ENCODE measurements at regions not wholly inside any gene's neighbourhood (a gene's known extent, or its start where the extent isn't known, plus 50 kb on each side); places are given as distances from the start of the nearest gene placed in this dataset.

- Mint-ChIP-seq H3K9me3 (no peaks in the 10 kb centered on the region), H3K4me3 (no peak overlapping the region), H3K27ac (no peak overlapping the region), H3K36me3 (ENCODE audit: insufficient read depth) (no peaks in the 10 kb centered on the region), H3K4me1 (ENCODE audit: low read depth in 2 of 2) (no peaks in the 10 kb centered on the region), H3K27me3 (peaks cover 0 to 6% of the 10 kb centered on the region in 2 donors)
- ATAC-seq (replicated peaks): no peak
- DNase-seq: no peak
These were observed 159.8 kb upstream of the MITF start for GRCh38 chr3:69579306-69580041.

DNA sequence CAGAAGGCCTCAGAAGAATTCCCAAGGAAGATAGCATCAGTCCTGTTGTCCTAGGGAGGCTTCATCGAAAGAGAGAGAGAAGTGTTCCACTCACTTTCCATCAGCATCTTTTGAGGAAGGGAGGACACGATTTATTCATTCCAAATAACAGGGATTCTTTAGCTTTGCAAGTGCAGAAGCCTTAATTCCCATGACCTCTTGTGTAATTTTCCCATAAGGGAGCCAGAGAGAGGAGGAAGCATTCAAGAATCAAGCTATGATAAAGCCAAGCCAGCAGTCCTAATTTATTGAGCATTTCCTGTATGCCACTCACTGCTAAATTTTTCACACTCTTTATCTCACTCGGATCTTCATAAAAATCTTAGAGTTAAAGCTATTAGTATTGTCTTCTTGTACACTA lies 169.7 kb upstream of the MITF start:
- Mint-ChIP-seq H3K36me3 (ENCODE audit: insufficient read depth) (no peaks in the 10 kb centered on the region), H3K9me3 (peaks cover 0 to 5% of the 10 kb centered on the region in 2 donors), H3K27me3 (peaks cover 0 to 6% of the 10 kb centered on the region in 2 donors), H3K4me1 (ENCODE audit: low read depth in 2 of 2) (no peaks in the 10 kb centered on the region), H3K27ac (no peak overlapping the region), H3K4me3 (no peak overlapping the region)
- DNase-seq (no peak), ATAC-seq (replicated peaks) (no peak)

GRCh38 chr3:69568951-69569350 lies 170.3 kb upstream of the MITF start:
- ATAC-seq (replicated peaks): no peak
- Mint-ChIP-seq H3K27ac (no peak overlapping the region), H3K4me3 (no peak overlapping the region), H3K9me3 (peaks cover 0 to 5% of the 10 kb centered on the region in 2 donors), H3K36me3 (ENCODE audit: insufficient read depth) (no peaks in the 10 kb centered on the region), H3K27me3 (peaks cover 0 to 6% of the 10 kb centered on the region in 2 donors), H3K4me1 (ENCODE audit: low read depth in 2 of 2) (no peaks in the 10 kb centered on the region)
- DNase-seq: no peak

GRCh38 chr3:69568458-69568857 lies 170.8 kb upstream of the MITF start:
- peaks cover 0 to 6% of the 10 kb centered on the region in 2 donors for H3K27me3 Mint-ChIP-seq
- H3K4me1 Mint-ChIP-seq (ENCODE audit: low read depth in 2 of 2): no peaks in the 10 kb centered on the region
- DNase-seq: no peak
- no peaks in the 10 kb centered on the region for H3K36me3 Mint-ChIP-seq (ENCODE audit: insufficient read depth)
- H3K27ac Mint-ChIP-seq: no peak overlapping the region
- no peak overlapping the region for H3K4me3 Mint-ChIP-seq
- ATAC-seq (replicated peaks): no peak
- peaks cover 0 to 5% of the 10 kb centered on the region in 2 donors for H3K9me3 Mint-ChIP-seq

GRCh38 chr3:69567710-69568052 lies 171.6 kb upstream of the MITF start:
- no peaks in the 10 kb centered on the region for H3K4me1 Mint-ChIP-seq (ENCODE audit: low read depth in 2 of 2)
- DNase-seq: no peak
- ATAC-seq (replicated peaks): no peak

DNA sequence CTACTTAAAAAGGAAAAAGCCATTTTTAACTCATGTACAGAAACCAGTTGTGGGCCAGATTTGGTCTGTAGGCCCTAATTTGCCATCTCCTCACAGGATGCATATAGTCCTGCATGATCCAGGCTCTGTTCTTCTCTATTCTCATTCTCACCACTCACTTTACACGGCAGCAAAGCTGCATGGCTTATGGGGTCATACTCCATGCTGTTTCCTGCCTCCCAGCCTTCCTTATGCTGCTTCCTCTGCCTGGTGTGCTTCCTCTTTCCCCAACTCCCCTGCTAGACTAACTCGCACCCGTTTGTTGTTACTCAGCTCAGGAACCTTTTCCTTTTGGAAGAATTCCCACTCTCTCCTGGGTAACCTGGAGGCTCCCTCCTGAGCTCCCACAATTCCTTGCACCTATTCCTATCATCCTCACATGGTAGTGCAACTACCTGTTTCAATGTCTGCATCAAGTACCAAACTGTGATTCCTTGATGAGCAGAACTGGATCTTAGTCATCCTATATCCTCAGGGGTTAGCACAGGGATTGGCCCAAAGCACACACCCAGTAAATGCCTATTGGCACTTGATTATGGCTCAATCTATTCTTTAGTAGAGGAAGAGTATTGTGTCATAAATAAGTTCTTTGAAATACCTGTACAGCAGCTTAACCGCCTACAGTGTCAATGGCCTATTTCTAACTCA lies 172.1 kb upstream of the MITF start:
- Mint-ChIP-seq H3K4me1 (ENCODE audit: low read depth in 2 of 2) (no peaks in the 10 kb centered on the region), H3K36me3 (ENCODE audit: insufficient read depth) (no peaks in the 10 kb centered on the region), H3K27me3 (peaks cover 0 to 6% of the 10 kb centered on the region in 2 donors), H3K27ac (no peak overlapping the region), H3K4me3 (no peak overlapping the region), H3K9me3 (peaks cover 0 to 5% of the 10 kb centered on the region in 2 donors)
- DNase-seq: no peak
- ATAC-seq (replicated peaks): no peak

More at GRCh38 chr3:69567710-69568052, 171.6 kb upstream of the MITF start:
- H3K27me3 Mint-ChIP-seq: peaks cover 0 to 6% of the 10 kb centered on the region in 2 donors
- H3K9me3 Mint-ChIP-seq: peaks cover 0 to 5% of the 10 kb centered on the region in 2 donors
- no peaks in the 10 kb centered on the region for H3K36me3 Mint-ChIP-seq (ENCODE audit: insufficient read depth)
- no peak overlapping the region for H3K27ac Mint-ChIP-seq
- no peak overlapping the region for H3K4me3 Mint-ChIP-seq

- H3K9me3 Mint-ChIP-seq: peaks cover 0 to 5% of the 10 kb centered on the region in 2 donors
- no peak overlapping the region for H3K4me3 Mint-ChIP-seq
- no peaks in the 10 kb centered on the region for H3K4me1 Mint-ChIP-seq (ENCODE audit: low read depth in 2 of 2)
- no peak overlapping the region for H3K27ac Mint-ChIP-seq
- H3K27me3 Mint-ChIP-seq: peaks cover 0 to 14% of the 10 kb centered on the region in 2 donors
- no peak for ATAC-seq (replicated peaks)
- no peaks in the 10 kb centered on the region for H3K36me3 Mint-ChIP-seq (ENCODE audit: insufficient read depth)
- no peak for DNase-seq
These were observed 173.0 kb upstream of the MITF start for GRCh38 chr3:69566275-69566674.

GRCh38 chr3:69565316-69565715 lies 173.9 kb upstream of the MITF start:
- peaks cover 0 to 9% of the 10 kb centered on the region in 2 donors for H3K9me3 Mint-ChIP-seq
- ATAC-seq (replicated peaks) (no peak), DNase-seq (no peak)
- no peaks in the 10 kb centered on the region for H3K4me1 Mint-ChIP-seq (ENCODE audit: low read depth in 2 of 2)
- H3K27ac Mint-ChIP-seq: no peak overlapping the region
- no peak overlapping the region for H3K4me3 Mint-ChIP-seq
- peaks cover 0 to 20% of the 10 kb centered on the region in 2 donors for H3K27me3 Mint-ChIP-seq
- H3K36me3 Mint-ChIP-seq (ENCODE audit: insufficient read depth): no peaks in the 10 kb centered on the region

DNA sequence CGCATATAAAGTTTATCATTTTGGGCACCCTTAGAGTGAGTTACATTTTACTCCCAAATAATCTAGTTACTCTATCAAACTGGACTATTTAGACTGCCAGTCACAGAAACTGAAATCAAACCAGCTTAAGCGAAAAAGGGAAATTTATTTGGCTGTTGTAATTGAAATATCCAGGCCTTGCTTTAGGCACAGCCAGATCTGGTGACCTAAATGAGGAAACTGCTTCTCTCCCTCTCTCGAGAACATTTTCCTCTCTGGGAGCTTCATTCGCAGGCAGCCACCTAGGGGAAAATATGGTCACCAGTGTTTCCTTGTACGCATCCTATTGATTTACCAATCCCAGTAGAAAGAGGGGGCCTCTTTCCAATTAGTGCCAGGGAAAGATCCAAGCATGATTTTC lies 175.3 kb upstream of the MITF start:
- no peak for ATAC-seq (replicated peaks)
- Mint-ChIP-seq H3K27me3 (peaks cover 0 to 20% of the 10 kb centered on the region in 2 donors), H3K4me1 (ENCODE audit: low read depth in 2 of 2) (no peaks in the 10 kb centered on the region), H3K9me3 (peaks cover 0 to 9% of the 10 kb centered on the region in 2 donors), H3K4me3 (no peak overlapping the region), H3K27ac (no peak overlapping the region), H3K36me3 (ENCODE audit: insufficient read depth) (no peaks in the 10 kb centered on the region)
- DNase-seq: no peak

- H3K27me3 Mint-ChIP-seq: peaks cover 0 to 20% of the 10 kb centered on the region in 2 donors
- H3K4me3 Mint-ChIP-seq: no peak overlapping the region
- H3K9me3 Mint-ChIP-seq: peaks cover 0 to 9% of the 10 kb centered on the region in 2 donors
- H3K4me1 Mint-ChIP-seq (ENCODE audit: low read depth in 2 of 2): no peaks in the 10 kb centered on the region
- H3K36me3 Mint-ChIP-seq (ENCODE audit: insufficient read depth): no peaks in the 10 kb centered on the region
- ATAC-seq (replicated peaks): no peak
- no peak overlapping the region for H3K27ac Mint-ChIP-seq
- no peak for DNase-seq
These were observed 176.1 kb upstream of the MITF start for GRCh38 chr3:69563151-69563550.

DNA sequence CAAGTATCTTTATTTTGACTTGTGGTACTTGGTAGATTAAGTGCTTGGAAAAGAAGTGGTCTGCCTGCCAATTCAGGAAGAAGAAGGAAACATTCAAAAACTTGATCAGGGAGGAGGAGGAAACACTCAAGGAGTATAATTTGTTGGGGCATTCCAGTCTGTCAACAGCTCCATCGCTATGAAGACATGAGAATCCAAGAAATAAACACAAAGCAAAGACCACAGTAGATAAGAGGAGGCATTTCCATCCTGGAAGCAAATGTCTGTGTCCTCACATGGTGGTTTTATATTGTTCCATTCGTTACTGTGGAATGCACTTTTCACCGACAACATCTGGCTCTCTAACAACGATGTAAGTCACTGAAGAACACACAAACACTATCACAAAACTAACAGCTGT lies 176.1 kb upstream of the FRMD4B start:
- DNase-seq: no peak

GRCh38 chr3:69560818-69561217 lies 174.9 kb upstream of the FRMD4B start:
- no peak overlapping the region for H3K27ac Mint-ChIP-seq
- peaks cover 0 to 4% of the 10 kb centered on the region in 2 donors for H3K9me3 Mint-ChIP-seq
- no peak overlapping the region for H3K4me3 Mint-ChIP-seq

More for the DNA sequence above, 176.1 kb upstream of the FRMD4B start:
- Mint-ChIP-seq H3K27ac (no peak overlapping the region), H3K36me3 (ENCODE audit: insufficient read depth) (no peaks in the 10 kb centered on the region), H3K27me3 (peaks cover 0 to 20% of the 10 kb centered on the region in 2 donors), H3K4me3 (no peak overlapping the region), H3K4me1 (ENCODE audit: low read depth in 2 of 2) (no peaks in the 10 kb centered on the region), H3K9me3 (peaks cover 0 to 9% of the 10 kb centered on the region in 2 donors)
- ATAC-seq (replicated peaks): no peak

DNA sequence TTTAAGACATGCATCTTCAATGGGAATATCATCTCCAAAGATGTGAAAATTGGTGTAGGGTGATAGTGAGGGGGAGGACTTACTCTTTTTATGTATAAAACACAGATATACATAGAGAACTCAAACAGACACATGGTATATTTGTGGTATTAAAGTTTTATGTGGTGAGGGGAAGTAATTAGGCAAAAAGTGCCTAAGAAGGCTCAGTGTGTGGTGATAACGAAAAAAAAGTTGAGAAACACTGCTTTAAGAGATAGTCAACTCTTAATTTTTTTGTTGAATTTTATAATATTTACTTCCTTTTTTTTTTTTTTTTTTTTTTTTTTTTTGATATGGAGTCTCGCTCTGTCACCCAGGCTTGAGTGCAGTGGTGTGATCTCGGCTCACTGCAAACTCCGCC lies 174.2 kb upstream of the FRMD4B start:
- ATAC-seq (replicated peaks) (no peak), DNase-seq (no peak)
- no peak overlapping the region for H3K27ac Mint-ChIP-seq
- no peaks in the 10 kb centered on the region for H3K36me3 Mint-ChIP-seq (ENCODE audit: insufficient read depth)
- H3K4me1 Mint-ChIP-seq (ENCODE audit: low read depth in 2 of 2): no peaks in the 10 kb centered on the region
- peaks cover 2 to 13% of the 10 kb centered on the region in 2 donors for H3K27me3 Mint-ChIP-seq
- H3K4me3 Mint-ChIP-seq: no peak overlapping the region
- H3K9me3 Mint-ChIP-seq: peaks cover 0 to 4% of the 10 kb centered on the region in 2 donors

More at GRCh38 chr3:69560818-69561217, 174.9 kb upstream of the FRMD4B start:
- Mint-ChIP-seq H3K4me1 (ENCODE audit: low read depth in 2 of 2) (no peaks in the 10 kb centered on the region), H3K36me3 (ENCODE audit: insufficient read depth) (no peaks in the 10 kb centered on the region), H3K27me3 (peaks cover 0 to 13% of the 10 kb centered on the region in 2 donors)
- ATAC-seq (replicated peaks) (no peak), DNase-seq (no peak)

- Mint-ChIP-seq H3K27ac (no peak overlapping the region), H3K4me1 (ENCODE audit: low read depth in 2 of 2) (no peaks in the 10 kb centered on the region), H3K4me3 (no peak overlapping the region), H3K9me3 (peaks cover 0 to 4% of the 10 kb centered on the region in 2 donors), H3K36me3 (ENCODE audit: insufficient read depth) (no peaks in the 10 kb centered on the region), H3K27me3 (peaks cover 9 to 13% of the 10 kb centered on the region in 2 donors)
- DNase-seq (no peak), ATAC-seq (replicated peaks) (no peak)
These were observed 173.0 kb upstream of the FRMD4B start for GRCh38 chr3:69558912-69559311.
